ENCODE measurements at regions not wholly inside any gene's neighbourhood (a gene's known extent, or its start where the extent isn't known, plus 50 kb on each side); places are given as distances from the start of the nearest gene placed in this dataset.

DNA sequence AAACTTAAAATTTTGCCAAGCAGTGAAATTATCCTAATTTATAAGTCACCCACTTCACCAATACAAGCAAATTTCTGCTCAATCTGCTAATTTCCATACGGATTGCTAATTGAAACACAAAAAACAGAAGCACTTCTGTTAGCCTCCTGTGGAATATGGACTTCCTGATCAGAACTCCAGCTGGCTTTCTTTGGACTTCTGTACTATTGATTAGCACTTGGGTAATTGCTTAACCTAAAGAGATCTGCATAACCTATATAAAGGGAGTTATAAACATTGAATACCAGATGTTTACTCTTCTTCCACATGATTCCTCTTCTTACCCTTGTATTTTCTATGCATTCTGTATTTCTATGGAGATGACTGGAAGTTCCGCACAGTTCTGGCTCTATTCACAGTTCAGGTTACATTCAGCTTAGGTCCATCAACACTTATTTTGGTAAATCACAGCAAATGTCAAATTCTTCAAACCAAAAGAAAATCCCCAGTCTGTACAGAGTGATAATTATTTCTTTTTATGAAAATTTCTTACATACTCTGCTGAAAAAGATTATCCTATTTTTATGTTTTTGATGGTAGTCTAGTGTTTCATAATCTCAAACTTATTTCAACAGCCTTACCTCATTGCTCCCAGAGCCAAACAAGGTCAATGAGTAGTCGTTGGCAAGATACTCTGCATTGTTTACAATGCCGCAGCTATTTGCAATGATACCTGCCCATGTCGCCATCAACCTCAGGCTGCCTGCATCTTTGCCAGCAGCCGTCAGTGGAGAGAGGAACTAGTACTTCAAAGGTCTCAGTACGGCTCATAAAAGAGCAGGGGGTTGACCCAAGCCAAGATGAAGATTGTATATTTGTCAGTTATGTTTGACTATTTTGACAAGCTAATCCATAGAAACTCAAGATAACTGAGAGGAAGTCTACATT, 225.6 kb downstream of the AHR start:
- H3K4me3 ChIP-seq (replicated peaks; ENCODE audit: low read depth, low read length): peak overlapping the region; percentile 13
- TF ChIP-seq, protein P1, sequence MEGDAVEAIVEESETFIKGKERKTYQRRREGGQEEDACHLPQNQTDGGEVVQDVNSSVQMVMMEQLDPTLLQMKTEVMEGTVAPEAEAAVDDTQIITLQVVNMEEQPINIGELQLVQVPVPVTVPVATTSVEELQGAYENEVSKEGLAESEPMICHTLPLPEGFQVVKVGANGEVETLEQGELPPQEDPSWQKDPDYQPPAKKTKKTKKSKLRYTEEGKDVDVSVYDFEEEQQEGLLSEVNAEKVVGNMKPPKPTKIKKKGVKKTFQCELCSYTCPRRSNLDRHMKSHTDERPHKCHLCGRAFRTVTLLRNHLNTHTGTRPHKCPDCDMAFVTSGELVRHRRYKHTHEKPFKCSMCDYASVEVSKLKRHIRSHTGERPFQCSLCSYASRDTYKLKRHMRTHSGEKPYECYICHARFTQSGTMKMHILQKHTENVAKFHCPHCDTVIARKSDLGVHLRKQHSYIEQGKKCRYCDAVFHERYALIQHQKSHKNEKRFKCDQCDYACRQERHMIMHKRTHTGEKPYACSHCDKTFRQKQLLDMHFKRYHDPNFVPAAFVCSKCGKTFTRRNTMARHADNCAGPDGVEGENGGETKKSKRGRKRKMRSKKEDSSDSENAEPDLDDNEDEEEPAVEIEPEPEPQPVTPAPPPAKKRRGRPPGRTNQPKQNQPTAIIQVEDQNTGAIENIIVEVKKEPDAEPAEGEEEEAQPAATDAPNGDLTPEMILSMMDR (IDR thresholded peaks at IDR 0.05; ENCODE audit: low read length, missing control alignments): no peak
- peak; percentile 97 for DNase-seq (ENCODE audit: low read depth)

DNA sequence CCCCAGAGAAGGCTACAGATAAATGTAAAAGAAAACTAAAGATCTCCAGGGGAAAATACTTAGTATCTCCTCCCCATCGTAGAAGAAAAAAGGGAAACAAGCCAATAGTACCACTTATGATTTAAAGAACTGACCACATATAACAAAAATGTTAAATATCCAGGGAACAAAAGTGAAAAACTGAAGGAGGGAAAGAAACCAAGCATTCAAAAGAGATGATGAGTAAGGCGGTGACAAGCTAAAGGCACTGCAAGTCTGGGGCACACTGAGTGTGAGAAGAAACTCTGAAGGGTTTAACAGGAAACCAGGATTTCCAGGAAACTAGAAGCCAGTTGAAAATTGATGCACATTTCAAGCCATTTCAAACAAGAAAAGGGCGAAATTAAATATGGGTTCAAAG, 226.3 kb downstream of the AHR start:
- TF ChIP-seq, protein P1 (IDR thresholded peaks at IDR 0.05; ENCODE audit: low read length, missing control alignments): no peak
- peak overlapping the region; percentile 13 for H3K4me3 ChIP-seq (replicated peaks; ENCODE audit: low read depth, low read length)
- DNase-seq (ENCODE audit: low read depth): peak; percentile 73

DNA sequence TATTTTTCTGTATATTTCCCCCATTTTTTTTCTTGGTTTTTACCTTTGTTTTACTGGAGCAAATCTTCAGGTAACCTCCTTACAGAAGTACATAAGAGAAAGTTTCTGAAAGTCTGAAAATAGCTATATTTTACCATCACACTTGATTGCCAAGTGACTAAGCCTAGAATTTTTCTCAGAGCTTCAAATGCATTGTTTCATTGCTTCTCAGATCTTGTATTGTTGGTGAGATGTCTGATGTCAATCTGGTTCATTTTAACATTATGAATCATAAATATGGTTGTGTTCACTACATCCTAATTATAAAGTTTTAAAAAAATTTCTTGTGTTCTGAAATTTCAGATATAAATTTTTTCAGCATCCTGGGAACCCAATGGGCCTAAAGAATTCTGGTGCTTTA, 228.2 kb downstream of the AHR start:
- TF ChIP-seq, protein P1 (IDR thresholded peaks at IDR 0.05; ENCODE audit: low read length, missing control alignments): no peak
- H3K4me3 ChIP-seq (replicated peaks; ENCODE audit: low read depth, low read length): no peak overlapping the region
- DNase-seq (ENCODE audit: low read depth): peak; percentile 50

GRCh38 chr7:17528636-17529035, 230.2 kb downstream of the AHR start:
- TF ChIP-seq, protein P1 (IDR thresholded peaks at IDR 0.05; ENCODE audit: low read length, missing control alignments): no peak
- DNase-seq (ENCODE audit: low read depth): no peak

GRCh38 chr7:17530244-17530643, 231.8 kb downstream of the AHR start:
- peak; percentile 97 for DNase-seq (ENCODE audit: low read depth)
- TF ChIP-seq, protein P1 (IDR thresholded peaks at IDR 0.05; ENCODE audit: low read length, missing control alignments): no peak
- no peak overlapping the region for H3K4me3 ChIP-seq (replicated peaks; ENCODE audit: low read depth, low read length)

More at GRCh38 chr7:17528636-17529035, 230.2 kb downstream of the AHR start:
- no peak overlapping the region for H3K4me3 ChIP-seq (replicated peaks; ENCODE audit: low read depth, low read length)

- H3K4me3 ChIP-seq (replicated peaks; ENCODE audit: low read depth, low read length): no peak overlapping the region
- TF ChIP-seq, protein P1 (IDR thresholded peaks at IDR 0.05; ENCODE audit: low read length, missing control alignments): peak; percentile 22
- DNase-seq (ENCODE audit: low read depth): peak; percentile 84
Observed at GRCh38 chr7:17530741-17531421, 232.4 kb downstream of the AHR start.
